Activated CD4-positive, alpha-beta T cell treated with anti-CD3 and anti-CD28 coated beads for 36 hours (primary cell): ENCODE measurements at regions not wholly inside any gene's neighbourhood (a gene's known extent, or its start where the extent isn't known, plus 50 kb on each side); places are given as distances from the start of the nearest gene placed in this dataset.
"Not testable (repeated sequence)": the region's sequence is repeated elsewhere in the genome, so short reads cannot be mapped to it uniquely, and the experiment has no call there.

ENCODE experiments used
- ATAC-seq: fragments of 200-7000 bp; cut with Tn5 transposase; one replicate; pipeline ENCODE4 v1.10.0; 2021; ENCODE audit warnings: mild to moderate bottlenecking, moderate library complexity
- CTCF ChIA-PET: fragments of 350-600 bp; sonication (Branson Sonifier 250); formaldehyde crosslinking; loops from one replicate; lab custom pipeline; 2021; ENCODE audit warnings: antibody characterized with exemption; lab: Charles Lee
- POLR2A ChIA-PET: fragments of 350-600 bp; sonication (Branson Sonifier 250); formaldehyde crosslinking; loops from one replicate; lab custom pipeline; 2021; ENCODE audit warnings: antibody characterized with exemption, inconsistent platforms; lab: Charles Lee
- DNase-seq: peaks from one replicate; pipeline ENCODE4 v3.0.0-alpha.2; 2020
- H3K27ac Mint-ChIP-seq: one replicate; pipeline ENCODE4 v1.8.0; 2021; ENCODE audit warnings: mixed read lengths
- H3K27me3 Mint-ChIP-seq: one replicate; pipeline ENCODE4 v1.8.0; 2021; ENCODE audit warnings: mixed read lengths
- H3K36me3 Mint-ChIP-seq: one replicate; pipeline ENCODE4 v1.8.0; 2021; ENCODE audit warnings: low read depth, mixed read lengths
- H3K4me1 Mint-ChIP-seq: one replicate; pipeline ENCODE4 v1.8.0; 2021; ENCODE audit warnings: mixed read lengths
- H3K4me3 Mint-ChIP-seq: one replicate; pipeline ENCODE4 v1.8.0; 2021; ENCODE audit warnings: mild to moderate bottlenecking, moderate library complexity, mixed read lengths
- H3K9me3 Mint-ChIP-seq: one replicate; pipeline ENCODE4 v1.8.0; 2021; ENCODE audit warnings: low read depth, mixed read lengths
- intact Hi-C, 2 experiments: fragments of 100-400 bp; cut with DNase I in 1 of 2; cut with micrococcal nuclease in 1 of 2; formaldehyde crosslinking; loops; one replicate each; pipeline versions ENCODE4 v1.14.2 to v1.15.1; 2022 to 2024; cut with DNase I, micrococcal nuclease

- H3K4me3 Mint-ChIP-seq, CTCF ChIA-PET, intact Hi-C loops, POLR2A ChIA-PET, H3K36me3 Mint-ChIP-seq, H3K4me1 Mint-ChIP-seq, H3K27me3 Mint-ChIP-seq, DNase-seq, ATAC-seq, H3K27ac Mint-ChIP-seq, H3K9me3 Mint-ChIP-seq: not testable (repeated sequence)
Observed at GRCh38 chr4:54409270-54409817, 180.3 kb downstream of the PDGFRA start.

- DNase-seq (no peak), ATAC-seq (no peak)
Observed at GRCh38 chr4:54414545-54414944, 185.5 kb downstream of the PDGFRA start.

GRCh38 chr4:54417476-54417875, 188.4 kb downstream of the PDGFRA start:
- no peak overlapping the region for H3K4me3 Mint-ChIP-seq
- ChIA-PET POLR2A (no interaction called here), CTCF (no interaction called here)
- peaks cover 10% of the 10 kb centered on the region for H3K27me3 Mint-ChIP-seq
- H3K9me3 Mint-ChIP-seq, result no peaks in the 10 kb centered on the region
- ATAC-seq (no peak), DNase-seq (no peak)
- H3K36me3 Mint-ChIP-seq, result no peaks in the 10 kb centered on the region
- H3K4me1 Mint-ChIP-seq, result no peaks in the 10 kb centered on the region
- intact Hi-C loops, result no loop called here
- no peak overlapping the region for H3K27ac Mint-ChIP-seq

More at GRCh38 chr4:54414545-54414944, 185.5 kb downstream of the PDGFRA start:
- Mint-ChIP-seq H3K36me3 (no peaks in the 10 kb centered on the region), H3K9me3 (no peaks in the 10 kb centered on the region), H3K4me3 (no peak overlapping the region), H3K4me1 (no peaks in the 10 kb centered on the region), H3K27ac (no peak overlapping the region), H3K27me3 (peaks cover 4% of the 10 kb centered on the region)
- intact Hi-C loops, result no loop called here
- POLR2A ChIA-PET, result no interaction called here
- CTCF ChIA-PET, result no interaction called here

DNA sequence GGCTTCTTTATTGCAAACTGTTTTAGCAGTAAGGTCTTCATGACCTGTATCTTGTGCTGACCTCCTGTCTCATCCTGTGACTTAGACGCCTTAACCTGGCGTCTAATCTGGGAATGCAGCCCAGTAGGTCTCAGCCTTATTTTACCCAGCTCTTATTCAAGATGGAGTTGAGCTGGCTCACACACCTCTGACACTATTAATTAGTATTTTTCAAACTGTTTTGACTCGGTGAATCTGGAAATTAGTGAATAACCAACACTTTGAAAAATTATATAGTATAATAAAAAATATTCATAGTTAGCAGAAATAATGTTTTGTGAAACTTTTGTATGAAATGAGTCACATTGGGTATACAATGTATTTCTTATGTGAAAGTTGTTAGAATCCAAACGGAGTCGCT, 189.4 kb downstream of the PDGFRA start:
- ATAC-seq (no peak), DNase-seq (no peak)
- no peaks in the 10 kb centered on the region for H3K9me3 Mint-ChIP-seq
- no peaks in the 10 kb centered on the region for H3K4me1 Mint-ChIP-seq
- H3K36me3 Mint-ChIP-seq, result no peaks in the 10 kb centered on the region
- no peak overlapping the region for H3K27ac Mint-ChIP-seq
- POLR2A ChIA-PET, result no interaction called here
- CTCF ChIA-PET, result interaction anchor here (0.6 kb wide), 1 partner anchor 56 kb away, joined by 3 read pairs; no protein-coding TSS in a partner anchor
- H3K27me3 Mint-ChIP-seq, result peaks cover 10% of the 10 kb centered on the region
- intact Hi-C loops, result no loop called here
- H3K4me3 Mint-ChIP-seq, result no peak overlapping the region

- no peak for ATAC-seq
- DNase-seq, result no peak
- H3K4me3 Mint-ChIP-seq, result no peak overlapping the region
- ChIA-PET POLR2A (no interaction called here), CTCF (interaction anchor here (1.1 to 1.6 kb wide), 2 partner anchors 15 to 17 kb away, joined by 4 to 5 read pairs; no protein-coding TSS in a partner anchor)
- intact Hi-C loops, result no loop called here
- H3K27ac Mint-ChIP-seq, result no peak overlapping the region
- no peaks in the 10 kb centered on the region for H3K4me1 Mint-ChIP-seq
- H3K27me3 Mint-ChIP-seq, result peaks cover 10% of the 10 kb centered on the region
- no peaks in the 10 kb centered on the region for H3K9me3 Mint-ChIP-seq
- no peaks in the 10 kb centered on the region for H3K36me3 Mint-ChIP-seq
Observed at GRCh38 chr4:54423066-54423465, 194.0 kb downstream of the PDGFRA start.

DNA sequence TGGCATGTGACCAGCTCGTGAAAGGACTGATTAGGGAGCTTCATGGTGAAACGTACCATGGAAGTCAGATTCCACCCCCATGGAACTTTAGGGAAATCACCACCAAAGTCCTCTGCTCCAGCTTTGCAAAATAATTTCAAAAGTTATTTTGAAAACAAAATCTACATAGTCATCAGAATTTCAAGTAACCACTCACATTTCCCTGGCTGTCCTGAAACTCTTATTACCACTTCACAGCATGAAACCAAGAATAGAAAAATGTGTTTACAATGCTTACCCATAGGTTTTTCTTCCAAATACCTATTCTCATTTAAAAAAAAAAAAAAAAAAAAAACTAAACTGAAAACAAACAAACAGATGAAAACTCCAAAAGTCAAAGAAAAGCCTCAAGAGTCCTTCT, 198.7 kb downstream of the PDGFRA start:
- H3K36me3 Mint-ChIP-seq, result no peaks in the 10 kb centered on the region
- ChIA-PET CTCF (no interaction called here), POLR2A (no interaction called here)
- no peak for DNase-seq
- no peaks in the 10 kb centered on the region for H3K4me1 Mint-ChIP-seq
- no peak overlapping the region for H3K4me3 Mint-ChIP-seq
- no peaks in the 10 kb centered on the region for H3K9me3 Mint-ChIP-seq
- no peak for ATAC-seq
- H3K27ac Mint-ChIP-seq, result no peak overlapping the region
- peaks cover 8% of the 10 kb centered on the region for H3K27me3 Mint-ChIP-seq
- intact Hi-C loops, result no loop called here

- DNase-seq (no peak), ATAC-seq (no peak)
- Mint-ChIP-seq H3K4me3 (no peak overlapping the region), H3K36me3 (no peaks in the 10 kb centered on the region), H3K4me1 (no peaks in the 10 kb centered on the region), H3K9me3 (no peaks in the 10 kb centered on the region), H3K27me3 (peaks cover 13% of the 10 kb centered on the region), H3K27ac (no peak overlapping the region)
- intact Hi-C loops, result no loop called here
- ChIA-PET POLR2A (no interaction called here), CTCF (no interaction called here)
Observed at GRCh38 chr4:54428940-54429339, 199.8 kb downstream of the PDGFRA start.

GRCh38 chr4:54433686-54434085, 204.6 kb downstream of the PDGFRA start:
- H3K36me3 Mint-ChIP-seq, result no peaks in the 10 kb centered on the region
- H3K27ac Mint-ChIP-seq, result no peak overlapping the region
- DNase-seq (peak; percentile 4), ATAC-seq (no peak)
- ChIA-PET CTCF (no interaction called here), POLR2A (no interaction called here)
- no peaks in the 10 kb centered on the region for H3K4me1 Mint-ChIP-seq
- no peaks in the 10 kb centered on the region for H3K9me3 Mint-ChIP-seq
- intact Hi-C loops, result no loop called here
- no peak overlapping the region for H3K4me3 Mint-ChIP-seq
- H3K27me3 Mint-ChIP-seq, result peaks cover 14% of the 10 kb centered on the region

- H3K27ac Mint-ChIP-seq, result no peak overlapping the region
- ChIA-PET POLR2A (no interaction called here), CTCF (interaction anchor here (0.8 to 3.0 kb wide), 2 partner anchors 17 to 120 kb away, joined by 4 to 19 read pairs; no protein-coding TSS in a partner anchor)
- no peaks in the 10 kb centered on the region for H3K4me1 Mint-ChIP-seq
- H3K27me3 Mint-ChIP-seq, result peaks cover 12% of the 10 kb centered on the region
- intact Hi-C loops, result loop anchor here (1.0 to 2.0 kb wide), 2 partner anchors 117 kb away; no protein-coding TSS in a partner anchor
- no peaks in the 10 kb centered on the region for H3K9me3 Mint-ChIP-seq
- no peaks in the 10 kb centered on the region for H3K36me3 Mint-ChIP-seq
- ATAC-seq, result no peak
- DNase-seq, result no peak
- H3K4me3 Mint-ChIP-seq, result no peak overlapping the region
Observed at GRCh38 chr4:54439831-54440243, 210.7 kb downstream of the PDGFRA start.

DNA sequence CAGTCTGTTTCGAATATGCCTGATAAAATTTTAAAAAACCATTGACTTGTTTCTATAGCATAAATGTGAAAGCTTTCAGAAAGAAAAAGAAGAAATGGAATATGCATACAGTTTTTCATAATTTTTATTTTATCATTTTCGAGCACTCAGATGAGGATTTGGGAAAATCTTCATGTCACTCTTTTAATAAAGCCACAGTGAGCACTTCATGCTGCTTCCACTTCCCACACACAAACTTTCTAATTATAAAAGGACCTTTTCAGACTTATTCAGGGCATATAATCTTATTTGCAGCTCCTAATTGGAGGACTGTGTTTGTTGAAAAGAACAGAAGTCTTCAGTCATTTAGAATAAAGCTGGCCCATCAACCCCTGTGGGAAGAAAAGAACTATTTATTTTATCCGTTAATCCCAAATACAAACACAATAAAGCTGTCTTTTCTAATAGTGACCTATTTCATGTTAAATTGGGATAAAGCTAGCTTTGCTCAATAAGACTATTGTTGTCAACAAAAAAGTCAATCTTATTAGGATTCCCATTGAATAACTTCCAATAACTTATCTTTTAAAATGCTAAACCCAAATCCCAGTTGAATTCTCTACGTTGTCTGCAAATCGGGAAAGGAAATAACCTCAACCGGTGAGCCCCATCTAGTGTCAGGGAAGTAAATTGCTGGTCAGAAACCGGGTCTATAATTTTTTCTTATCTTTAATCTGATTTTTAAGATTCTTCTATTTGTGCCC, 211.5 kb downstream of the PDGFRA start:
- CTCF ChIA-PET, result interaction anchor here (0.8 to 3.0 kb wide), 2 partner anchors 17 to 120 kb away, joined by 4 to 19 read pairs; no protein-coding TSS in a partner anchor
- POLR2A ChIA-PET, result no interaction called here
- H3K27ac Mint-ChIP-seq, result no peak overlapping the region
- intact Hi-C loops, result loop anchor here (1.0 to 2.0 kb wide), 3 partner anchors 56 to 118 kb away; no protein-coding TSS in a partner anchor
- H3K9me3 Mint-ChIP-seq, result no peaks in the 10 kb centered on the region
- DNase-seq (no peak), ATAC-seq (no peak)
- H3K36me3 Mint-ChIP-seq, result no peaks in the 10 kb centered on the region
- H3K27me3 Mint-ChIP-seq, result peaks cover 12% of the 10 kb centered on the region
- no peaks in the 10 kb centered on the region for H3K4me1 Mint-ChIP-seq
- H3K4me3 Mint-ChIP-seq, result no peak overlapping the region

DNA sequence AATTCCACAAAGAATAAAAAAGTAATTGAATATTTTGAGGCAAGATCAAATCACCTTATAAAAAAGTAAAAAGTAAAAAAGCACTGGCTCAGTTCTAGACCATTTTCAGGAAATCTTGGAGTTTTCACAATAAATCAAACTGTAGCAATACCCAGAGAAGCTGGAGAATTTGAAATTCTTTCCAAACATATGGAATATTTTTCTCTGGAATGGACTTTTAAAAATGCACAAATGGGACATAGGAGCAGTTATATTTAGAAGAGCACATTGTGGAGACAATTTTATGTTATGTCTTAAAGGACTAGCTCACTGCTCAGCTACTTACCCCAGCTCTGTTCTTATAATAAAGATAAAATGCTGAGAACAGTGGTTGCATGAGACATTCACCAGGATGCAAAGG, 211.9 kb upstream of the KIT start:
- CTCF ChIA-PET, result interaction anchor here (1.1 kb wide), 1 partner anchor 128 kb away, joined by 3 read pairs; no protein-coding TSS in a partner anchor
- no peak overlapping the region for H3K4me3 Mint-ChIP-seq
- DNase-seq, result no peak
- peaks cover 5% of the 10 kb centered on the region for H3K27me3 Mint-ChIP-seq
- H3K36me3 Mint-ChIP-seq, result no peaks in the 10 kb centered on the region
- no peak overlapping the region for H3K27ac Mint-ChIP-seq
- H3K4me1 Mint-ChIP-seq, result no peaks in the 10 kb centered on the region
- ATAC-seq, result no peak
- POLR2A ChIA-PET, result interaction anchor here (0.7 kb wide), 1 partner anchor 795 kb away, joined by 3 read pairs; no protein-coding TSS in a partner anchor
- intact Hi-C loops, result no loop called here
- peaks cover 16% of the 10 kb centered on the region for H3K9me3 Mint-ChIP-seq

DNA sequence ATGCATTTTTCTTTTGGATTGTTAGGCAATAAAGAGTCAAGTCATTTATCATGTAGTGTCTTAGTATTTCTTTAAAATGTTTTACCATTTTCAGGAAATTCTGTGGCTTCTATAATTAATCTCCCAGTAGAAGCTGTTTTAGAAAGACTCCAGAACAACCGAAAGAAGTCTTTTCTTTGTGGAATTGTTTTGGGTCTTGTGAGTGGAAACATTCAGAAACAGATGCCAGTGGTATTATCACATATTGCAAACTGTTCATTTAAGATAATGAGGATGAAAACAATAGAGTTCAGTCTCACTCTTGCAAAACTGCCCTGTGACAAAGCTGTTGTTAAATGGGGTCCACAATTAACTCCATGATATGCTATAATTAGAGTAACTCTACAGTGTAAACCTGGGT, 211.2 kb upstream of the KIT start:
- intact Hi-C loops, result no loop called here
- peaks cover 16% of the 10 kb centered on the region for H3K9me3 Mint-ChIP-seq
- DNase-seq (no peak), ATAC-seq (no peak)
- ChIA-PET POLR2A (no interaction called here), CTCF (interaction anchor here (1.1 kb wide), 1 partner anchor 128 kb away, joined by 3 read pairs; no protein-coding TSS in a partner anchor)
- no peak overlapping the region for H3K27ac Mint-ChIP-seq
- H3K27me3 Mint-ChIP-seq, result peaks cover 2% of the 10 kb centered on the region
- H3K4me1 Mint-ChIP-seq, result no peaks in the 10 kb centered on the region
- no peak overlapping the region for H3K4me3 Mint-ChIP-seq
- no peaks in the 10 kb centered on the region for H3K36me3 Mint-ChIP-seq
